Hepatocyte (in vitro differentiated cells): ENCODE measurements at regions not wholly inside any gene's neighbourhood (a gene's known extent, or its start where the extent isn't known, plus 50 kb on each side); places are given as distances from the start of the nearest gene placed in this dataset.

ENCODE experiments used
- DNase-seq: peaks from one replicate; pipeline ENCODE4 v3.0.0-alpha.2; 2016; ENCODE audit warnings: low spot score
- H2AFZ ChIP-seq: fragments of 200-600 bp; sonication (generic); 2 replicates; pipeline ENCODE4 v1.6.0; 2016; ENCODE audit warnings: antibody characterized with exemption, mild to moderate bottlenecking
- H3K27ac ChIP-seq: fragments of 200-600 bp; sonication (generic); 2 replicates; pipeline ENCODE4 v1.5.1; 2016; ENCODE audit warnings: mild to moderate bottlenecking
- H3K27me3 ChIP-seq: fragments of 200-600 bp; sonication (generic); 2 replicates; pipeline ENCODE4 v1.6.1; 2016
- H3K36me3 ChIP-seq: fragments of 200-600 bp; sonication (generic); replicated peaks from 2 replicates; pipeline ENCODE4 v1.5.1; 2016; ENCODE audit warnings: low read depth; ENCODE audit not compliant: insufficient read depth
- H3K4me1 ChIP-seq: fragments of 200-600 bp; sonication (generic); 2 replicates; pipeline ENCODE4 v1.5.1; 2016; ENCODE audit warnings: mild to moderate bottlenecking, moderate library complexity; ENCODE audit not compliant: insufficient read depth
- H3K4me2 ChIP-seq: fragments of 200-600 bp; sonication (generic); 2 replicates; pipeline ENCODE4 v1.6.0; 2016
- H3K4me3 ChIP-seq: fragments of 200-600 bp; sonication (generic); 2 replicates; pipeline ENCODE4 v1.5.1; 2016; ENCODE audit warnings: mild to moderate bottlenecking
- H3K79me2 ChIP-seq: fragments of 200-600 bp; sonication (generic); 2 replicates; pipeline ENCODE4 v1.6.0; 2017; ENCODE audit warnings: mild to moderate bottlenecking
- H3K9me2 ChIP-seq: fragments of 200-600 bp; sonication (generic); replicated peaks from 2 replicates; pipeline ENCODE4 v1.6.0; 2017; ENCODE audit warnings: mild to moderate bottlenecking; ENCODE audit not compliant: insufficient read depth
- H3K9me3 ChIP-seq: fragments of 200-600 bp; sonication (generic); 2 replicates; pipeline ENCODE4 v1.5.1; 2016; ENCODE audit warnings: low read depth, mild to moderate bottlenecking
- H4K20me1 ChIP-seq: fragments of 200-600 bp; sonication (generic); 2 replicates; pipeline ENCODE4 v1.6.0; 2016; ENCODE audit warnings: mild to moderate bottlenecking; ENCODE audit not compliant: insufficient read depth, poor library complexity, severe bottlenecking
- CTCF ChIP-seq: fragments of 200-600 bp; sonication (generic); IDR thresholded peaks from 2 replicates; pipeline ENCODE4 v1.5.1; 2016; ENCODE audit warnings: antibody characterized with exemption, mild to moderate bottlenecking; ENCODE audit not compliant: poor library complexity
- EZH2 ChIP-seq: fragments of 200-600 bp; sonication (generic); IDR thresholded peaks from 2 replicates; pipeline ENCODE4 v1.6.1; 2016; ENCODE audit warnings: antibody characterized with exemption, mild to moderate bottlenecking, borderline replicate concordance
- EZH2phosphoT487 ChIP-seq: fragments of 200-600 bp; sonication (generic); IDR thresholded peaks from one replicate; pipeline ENCODE4 v1.6.1; 2018; ENCODE audit warnings: antibody characterized with exemption, mild to moderate bottlenecking, low read depth, moderate library complexity; ENCODE audit not compliant: unreplicated experiment, severe bottlenecking
- WGBS: methylation state at CpG from one replicate; pipeline ENCODE4 v1.1.6; 2016; ENCODE audit warnings: low lambda C conversion rate; ENCODE audit errors: missing lambda C conversion rate; 5-methylcytosine and 5-hydroxymethylcytosine counted together

GRCh38 chrX:51836823-51837222 is 56.6 kb upstream of the MAGED1 start:
- peak overlapping the region; percentile 42 for H3K27ac ChIP-seq
- no peaks in the 10 kb centered on the region for H3K36me3 ChIP-seq
- H2AFZ ChIP-seq = no peak overlapping the region
- H3K79me2 ChIP-seq = peaks cover 15% of the 10 kb centered on the region
- TF ChIP-seq EZH2phosphoT487 = no peak
- no peak for TF ChIP-seq CTCF
- no peak for TF ChIP-seq EZH2
- peak overlapping the region; percentile 31 for H3K4me2 ChIP-seq
- no peak overlapping the region for H3K4me3 ChIP-seq
- no peaks in the 10 kb centered on the region for H4K20me1 ChIP-seq
- no peaks in the 10 kb centered on the region for H3K27me3 ChIP-seq
- no peaks in the 10 kb centered on the region for H3K4me1 ChIP-seq
- H3K9me3 ChIP-seq = no peaks in the 10 kb centered on the region
- no peaks in the 10 kb centered on the region for H3K9me2 ChIP-seq
- no peak for DNase-seq
- WGBS = 81% methylated on average over 5 of the region's 5 CpGs

GRCh38 chrX:51837451-51837850 is 56.0 kb upstream of the MAGED1 start:
- Histone ChIP-seq H3K4me1 (no peaks in the 10 kb centered on the region), H3K27ac (peak overlapping the region; percentile 42), H3K4me2 (peak overlapping the region; percentile 31), H3K4me3 (no peak overlapping the region), H3K9me2 (no peaks in the 10 kb centered on the region), H3K9me3 (no peaks in the 10 kb centered on the region), H2AFZ (no peak overlapping the region), H3K79me2 (peaks cover 21% of the 10 kb centered on the region), H4K20me1 (no peaks in the 10 kb centered on the region), H3K27me3 (no peaks in the 10 kb centered on the region), H3K36me3 (no peaks in the 10 kb centered on the region)
- WGBS = 40% methylated on average over 3 of the region's 3 CpGs
- TF ChIP-seq EZH2 = no peak
- TF ChIP-seq CTCF = no peak
- no peak for TF ChIP-seq EZH2phosphoT487
- DNase-seq = no peak

- H3K27ac ChIP-seq = no peak overlapping the region
- WGBS = 41% methylated on average over 3 of the region's 3 CpGs
Observed at GRCh38 chrX:51837921-51838320, 55.5 kb upstream of the MAGED1 start.

More at GRCh38 chrX:51837921-51838320, 55.5 kb upstream of the MAGED1 start:
- H3K9me2 ChIP-seq = no peaks in the 10 kb centered on the region
- H3K4me1 ChIP-seq = no peaks in the 10 kb centered on the region
- peak; percentile 56 for DNase-seq
- H3K4me3 ChIP-seq = no peak overlapping the region
- H3K4me2 ChIP-seq = peak overlapping the region; percentile 31
- H3K79me2 ChIP-seq = peaks cover 24% of the 10 kb centered on the region
- no peaks in the 10 kb centered on the region for H3K27me3 ChIP-seq
- no peaks in the 10 kb centered on the region for H4K20me1 ChIP-seq
- TF ChIP-seq EZH2phosphoT487 = no peak
- no peak overlapping the region for H2AFZ ChIP-seq
- no peaks in the 10 kb centered on the region for H3K9me3 ChIP-seq
- H3K36me3 ChIP-seq = no peaks in the 10 kb centered on the region
